Suppressor macrophage treated with lipopolysaccharide for 4 hours (primary cell): ENCODE measurements at regions not wholly inside any gene's neighbourhood (a gene's known extent, or its start where the extent isn't known, plus 50 kb on each side); places are given as distances from the start of the nearest gene placed in this dataset.

Source experiments
- DNase-seq: peaks from one replicate; pipeline ENCODE4 v3.0.0-alpha.2; 2020

DNA sequence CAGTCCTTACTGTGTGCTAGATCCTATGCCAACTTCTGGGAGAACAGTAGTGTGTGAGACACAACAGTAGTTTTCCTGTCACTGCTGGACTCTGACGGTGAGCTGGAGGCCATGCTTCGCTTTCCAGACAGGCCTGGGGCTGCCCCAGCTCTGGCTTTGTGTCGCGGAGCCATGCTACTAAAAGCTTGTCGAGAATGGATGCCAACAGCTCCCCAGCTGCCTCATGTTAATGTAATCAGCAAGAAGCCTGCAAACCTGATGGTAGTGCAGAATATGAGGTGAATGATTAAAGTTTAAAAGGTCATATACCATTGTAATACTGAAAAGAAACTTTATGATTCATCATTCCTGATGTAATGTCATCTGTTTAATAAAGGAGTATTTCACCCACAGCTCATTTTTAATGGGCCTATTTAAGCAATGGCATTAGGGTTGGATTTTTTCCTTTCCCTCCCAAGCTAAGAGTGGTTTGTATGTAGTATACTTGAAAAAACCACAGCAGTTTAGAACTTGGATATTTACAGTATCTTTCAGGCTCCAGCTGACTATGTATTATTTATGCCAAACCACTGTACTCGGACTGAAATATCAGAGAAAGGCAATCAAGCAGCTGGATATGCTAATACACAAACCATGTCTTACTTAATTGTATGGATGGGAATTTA, 343.0 kb downstream of the NUF2 start:
- no peak for DNase-seq

- DNase-seq, result no peak
These were observed 346.7 kb downstream of the NUF2 start for GRCh38 chr1:163668472-163668871.

DNA sequence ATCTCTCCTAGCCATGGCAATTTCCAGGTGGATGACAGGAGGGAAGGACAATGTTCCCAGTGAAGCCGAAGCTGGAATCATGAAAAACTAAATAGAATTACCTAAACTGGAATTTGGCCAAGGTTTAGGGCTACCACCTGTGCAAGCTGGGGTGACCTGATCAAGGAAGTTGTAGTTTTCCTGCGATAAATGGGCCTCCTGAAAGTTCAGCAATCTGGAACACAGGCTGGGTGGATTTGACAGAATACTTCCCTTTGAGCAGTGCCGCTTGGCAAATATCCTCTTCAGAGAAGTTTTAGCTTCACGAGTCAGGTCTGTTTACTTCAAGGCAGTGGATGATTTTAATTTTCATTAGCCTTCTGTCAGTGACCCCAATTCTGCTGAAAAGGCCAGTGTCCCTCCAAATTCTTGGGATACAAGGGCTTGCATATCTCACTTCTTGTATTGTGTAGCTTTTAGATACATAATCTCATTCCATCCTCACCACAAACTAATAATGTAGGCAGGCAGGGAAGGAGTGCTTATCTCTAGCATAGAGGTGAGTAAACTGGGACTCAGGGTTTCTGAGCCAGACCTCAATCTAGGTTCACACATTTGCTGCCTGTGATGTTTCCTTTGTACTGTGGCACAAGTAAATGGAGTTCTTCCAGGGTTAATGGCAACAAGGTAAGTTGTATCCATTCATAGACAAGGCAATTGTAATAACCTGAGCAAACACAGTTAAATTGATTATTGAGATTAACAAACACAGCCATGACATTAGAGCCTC, 349.4 kb downstream of the NUF2 start:
- no peak for DNase-seq

- DNase-seq, result no peak
These were observed 351.4 kb downstream of the NUF2 start for GRCh38 chr1:163672976-163673758.

DNA sequence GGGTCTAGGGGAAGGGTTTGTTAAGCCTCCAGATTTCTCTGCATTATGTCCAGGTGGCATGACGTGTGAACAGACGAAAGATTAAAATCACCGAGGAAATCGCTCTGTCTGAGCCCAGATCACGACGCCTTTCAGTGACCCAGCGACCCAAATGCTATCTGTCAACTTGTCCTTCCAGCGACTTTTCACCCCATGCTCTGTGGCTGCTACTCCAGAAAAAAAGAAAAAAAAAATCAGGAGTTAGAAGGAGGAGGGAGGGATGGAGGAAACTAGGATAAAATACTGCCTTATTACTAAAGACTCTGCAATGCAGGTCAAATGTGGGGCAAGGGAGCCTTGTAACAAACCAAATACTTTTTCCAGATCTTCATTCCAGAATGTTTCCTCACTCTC, 352.0 kb downstream of the NUF2 start:
- DNase-seq, result no peak

DNA sequence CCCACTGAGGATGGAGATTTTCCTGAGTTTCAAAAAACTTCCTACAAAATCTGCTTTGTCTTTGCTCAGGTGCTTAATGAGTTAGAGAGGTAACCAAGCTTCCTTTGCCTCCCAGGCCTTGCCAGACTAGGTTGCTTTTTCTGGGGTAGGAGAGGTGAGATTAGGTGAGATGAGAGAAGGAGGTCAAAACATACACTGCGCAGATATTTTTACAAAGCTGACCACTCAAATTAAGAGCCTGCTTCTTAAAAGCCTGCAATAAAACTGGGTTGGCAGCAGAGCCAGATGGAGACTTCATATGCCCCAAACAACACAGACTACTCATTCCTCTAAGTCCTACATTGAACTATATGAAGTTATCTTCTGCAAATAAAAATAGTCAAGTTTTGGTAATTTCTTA, 352.5 kb downstream of the NUF2 start:
- no peak for DNase-seq

DNA sequence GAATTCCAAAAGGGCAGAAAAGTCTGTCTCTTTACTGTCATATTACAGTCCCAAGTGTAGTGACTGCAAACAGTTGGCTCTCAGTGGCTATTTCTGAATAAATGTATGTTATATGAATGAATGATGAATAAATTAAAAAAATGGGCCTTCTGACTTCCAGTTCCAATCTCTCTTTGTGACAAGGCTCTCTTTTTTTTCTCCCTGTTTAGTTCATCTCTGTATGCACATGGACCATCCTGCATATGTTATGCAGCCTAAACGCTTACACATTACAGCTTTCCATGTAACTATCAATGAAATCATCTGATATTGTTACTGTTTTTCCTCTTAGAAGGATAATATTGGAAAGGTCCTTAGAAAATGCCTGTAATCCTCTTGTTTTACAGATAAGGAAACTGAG, 363.0 kb downstream of the NUF2 start:
- no peak for DNase-seq

DNA sequence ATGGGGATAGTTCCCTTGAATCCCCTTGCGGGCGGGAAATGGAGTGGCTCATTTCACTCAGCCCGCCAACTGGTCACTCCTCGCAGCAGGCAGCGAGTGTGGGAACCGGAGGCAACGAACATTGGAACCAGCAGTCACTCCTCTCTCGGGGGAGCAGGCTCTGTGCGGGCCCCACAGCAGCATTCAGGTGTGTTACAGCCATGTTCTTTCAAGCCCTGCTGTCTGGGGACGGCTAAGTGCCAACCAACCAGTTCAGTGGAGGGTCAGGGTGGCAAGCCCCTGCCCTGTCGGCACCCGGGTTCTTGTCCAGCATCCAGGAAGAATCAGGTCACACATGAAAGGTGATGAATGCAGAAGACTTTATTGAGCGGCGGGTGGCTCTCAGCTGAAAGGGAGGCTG, 370.5 kb downstream of the NUF2 start:
- DNase-seq, result no peak

GRCh38 chr1:163697137-163697536, 375.4 kb downstream of the NUF2 start:
- no peak for DNase-seq

DNA sequence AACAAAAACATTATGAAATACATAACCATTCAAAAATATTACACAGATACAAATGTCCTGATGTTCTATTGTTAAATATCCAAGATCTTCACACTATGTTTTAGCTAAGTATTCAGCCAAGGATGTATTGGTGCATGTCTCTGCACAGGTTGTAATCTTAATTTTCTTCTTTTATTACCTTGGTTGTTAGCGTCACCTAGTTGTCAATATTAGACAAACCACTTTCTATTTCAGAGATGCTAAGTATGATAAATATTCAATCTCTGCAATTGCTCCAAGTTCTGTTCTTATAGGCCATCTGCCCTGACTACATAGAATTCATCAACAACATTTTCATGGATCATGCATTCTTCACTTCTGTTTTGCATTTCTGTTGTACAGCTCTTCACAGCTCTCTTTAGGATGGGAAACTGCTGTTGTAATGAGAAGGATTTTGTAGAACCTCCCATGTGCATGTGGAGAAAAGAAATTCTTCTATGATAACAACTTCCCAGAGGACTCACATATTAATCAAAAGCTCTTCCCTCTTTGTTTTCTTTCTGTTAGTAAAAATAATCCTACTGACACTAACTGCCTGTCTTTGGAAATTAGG, 380.1 kb downstream of the NUF2 start:
- DNase-seq, result no peak

DNA sequence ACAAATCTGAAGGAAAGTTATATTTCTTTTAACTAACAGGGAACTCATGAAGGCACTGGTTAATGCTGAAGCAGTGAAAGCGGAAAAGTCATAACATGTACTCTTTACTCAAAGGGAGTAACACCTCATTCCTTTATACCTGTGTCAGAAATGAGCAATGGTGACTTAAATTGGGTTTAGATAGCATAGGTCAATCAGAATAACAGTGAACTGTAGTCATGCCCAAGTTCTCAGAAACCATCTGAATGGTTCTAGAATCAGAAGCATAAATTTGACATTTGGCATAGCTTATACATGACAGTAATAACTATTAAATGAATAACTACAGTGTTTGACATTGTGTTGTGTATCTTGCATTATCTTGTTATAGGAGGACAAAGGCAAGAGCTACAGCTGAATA, 382.0 kb downstream of the NUF2 start:
- DNase-seq, result no peak

DNA sequence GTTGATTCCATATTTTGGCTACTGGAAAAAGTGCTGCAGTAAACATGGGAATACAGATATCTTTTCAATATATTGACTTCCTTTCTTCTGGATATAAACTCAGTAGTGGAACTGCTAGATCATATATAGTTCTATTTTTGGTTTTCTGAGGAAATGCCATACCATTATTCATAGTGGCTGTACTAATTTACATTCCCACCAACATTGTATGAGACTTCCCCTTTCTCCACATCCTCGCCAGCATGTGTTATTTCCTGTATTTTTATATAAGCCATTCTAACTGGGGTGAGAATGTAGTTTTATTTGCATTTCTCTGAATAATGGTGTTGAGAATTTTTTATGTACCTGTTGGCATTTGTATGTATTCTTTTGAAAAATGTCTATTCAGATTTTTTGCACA, 385.2 kb downstream of the NUF2 start:
- DNase-seq, result no peak

GRCh38 chr1:163709636-163710035, 387.9 kb downstream of the NUF2 start:
- no peak for DNase-seq

DNA sequence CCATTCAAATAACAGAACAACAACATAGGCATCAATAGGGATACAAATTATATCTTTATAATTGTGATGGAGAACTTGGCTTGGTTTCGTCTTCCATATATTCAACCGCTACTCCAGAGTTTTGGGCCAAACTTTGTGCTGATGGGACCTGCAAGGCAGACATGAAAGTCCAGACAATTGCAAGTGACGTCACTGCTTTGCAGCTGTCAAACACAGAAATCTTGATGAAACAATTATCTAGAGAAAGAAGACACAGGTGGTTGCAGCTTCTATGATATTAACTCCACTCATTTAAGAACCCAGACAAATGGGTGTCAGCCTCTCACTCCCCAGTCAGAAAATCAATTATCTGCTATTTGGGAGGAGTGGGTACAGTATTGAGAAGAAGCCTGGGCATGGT, 390.6 kb downstream of the NUF2 start:
- DNase-seq, result no peak

GRCh38 chr1:163720294-163720693, 398.5 kb downstream of the NUF2 start:
- no peak for DNase-seq

GRCh38 chr1:163725551-163725950, 403.8 kb downstream of the NUF2 start:
- DNase-seq, result no peak

GRCh38 chr1:163730411-163730821, 408.7 kb downstream of the NUF2 start:
- DNase-seq, result no peak

DNA sequence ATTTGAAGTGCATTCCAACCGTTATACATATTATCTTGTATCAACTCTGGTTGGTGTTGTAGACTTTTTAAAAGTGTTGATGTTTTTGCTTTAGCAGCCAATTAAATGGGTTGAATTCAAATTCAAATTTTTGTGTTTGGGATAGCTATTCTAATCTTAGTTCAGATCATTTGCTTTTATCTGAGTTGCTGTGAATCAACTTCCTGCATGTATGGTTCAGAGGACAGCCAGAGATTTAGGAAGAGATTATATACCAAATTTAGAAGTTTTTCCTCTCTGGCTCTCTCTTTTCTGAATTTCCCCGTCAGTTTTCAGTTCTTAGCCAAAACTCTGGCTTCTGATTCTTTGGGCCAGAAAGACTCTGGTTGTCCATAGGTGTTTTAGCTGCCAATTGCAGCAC, 415.5 kb downstream of the NUF2 start:
- DNase-seq, result no peak

GRCh38 chr1:163744301-163744887, 422.6 kb downstream of the NUF2 start:
- no peak for DNase-seq

DNA sequence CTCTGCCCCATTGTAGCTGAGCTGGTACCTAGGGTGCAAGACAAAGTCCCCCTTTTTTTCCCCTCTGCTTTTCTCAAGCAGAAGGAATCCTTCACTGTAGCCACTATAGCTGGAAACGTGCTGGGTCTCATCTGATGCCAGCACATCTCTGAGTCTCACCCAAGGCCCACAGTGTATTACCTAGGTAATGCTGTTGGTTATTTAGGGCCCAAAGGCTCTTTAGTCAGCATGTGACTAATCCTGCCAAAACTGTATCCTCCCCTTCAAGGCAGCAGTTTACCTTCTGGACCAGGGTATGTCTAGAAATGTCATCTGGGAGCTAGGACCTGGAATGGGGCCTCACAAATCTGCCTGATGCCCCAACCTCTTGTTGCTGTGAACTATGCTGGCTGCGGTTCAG, 423.4 kb downstream of the NUF2 start:
- no peak for DNase-seq

DNA sequence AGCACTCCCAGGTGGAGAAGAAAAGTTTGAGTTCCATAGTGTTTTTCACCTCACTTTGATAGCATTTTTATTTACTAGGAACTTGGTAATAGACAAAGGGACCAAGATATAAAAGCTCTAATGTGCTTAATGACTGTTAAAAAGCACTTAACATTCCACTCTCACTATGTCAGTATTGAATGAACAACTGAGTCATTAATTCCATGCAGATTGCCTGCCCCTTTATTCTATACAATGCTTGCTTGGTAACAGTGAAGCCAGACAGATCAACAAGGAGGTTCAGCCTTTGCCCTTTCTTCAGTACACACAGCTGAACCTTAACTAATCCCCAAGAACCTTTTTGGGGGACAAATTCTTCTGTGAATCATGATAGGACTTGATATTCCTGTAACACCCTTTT, 425.5 kb downstream of the NUF2 start:
- no peak for DNase-seq

DNA sequence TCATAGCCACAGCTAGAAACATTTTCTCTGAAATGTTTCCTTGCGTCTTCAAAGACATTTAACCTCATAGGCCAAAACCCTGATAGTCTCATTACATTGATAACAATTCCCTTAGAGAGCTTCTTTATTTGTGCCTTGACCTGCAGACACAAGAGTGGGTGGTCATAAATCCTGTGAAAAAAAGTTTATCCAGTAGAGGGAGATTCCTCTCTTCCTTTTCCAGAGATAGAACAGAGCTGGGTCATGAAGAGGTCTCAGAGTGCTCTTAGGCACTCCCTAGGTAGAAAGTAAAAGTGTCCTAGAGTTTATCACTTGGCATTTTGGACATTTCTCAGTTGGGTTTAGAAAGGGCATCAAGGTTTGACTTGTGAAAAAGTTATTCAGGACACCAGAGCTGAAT, 426.1 kb downstream of the NUF2 start:
- DNase-seq, result no peak

DNA sequence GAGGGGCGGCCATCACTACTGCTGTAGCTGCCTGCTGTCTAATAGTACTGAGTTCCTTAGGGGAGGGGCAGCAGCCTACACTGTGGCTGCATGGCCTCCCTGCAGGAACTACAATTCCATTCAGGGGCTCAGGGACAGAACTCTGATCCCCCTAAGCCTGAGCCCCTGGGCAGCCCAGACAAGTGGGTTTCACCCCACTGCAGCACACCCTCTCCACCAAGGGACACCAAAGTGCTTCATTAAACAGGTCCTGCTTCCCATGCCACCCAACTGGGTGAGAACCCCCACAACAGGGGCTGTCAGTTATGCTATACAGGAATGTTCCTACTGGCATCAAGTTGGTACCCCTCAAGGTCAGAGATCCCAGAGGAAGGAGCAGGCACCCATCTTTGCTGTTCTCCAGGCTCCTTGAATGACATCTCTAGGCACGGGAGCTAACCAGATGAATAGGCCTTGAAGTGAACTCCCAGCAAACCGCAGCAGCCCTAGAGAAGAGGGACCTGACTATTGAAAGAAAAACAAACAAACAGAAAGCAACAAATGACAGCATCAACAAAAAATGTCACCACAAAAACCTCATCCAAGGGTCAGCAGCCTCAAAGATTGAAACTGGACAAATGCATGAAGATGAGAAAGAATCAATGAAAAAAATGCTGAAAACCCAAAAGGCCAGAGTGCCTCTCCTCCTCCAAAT, 437.4 kb downstream of the NUF2 start:
- no peak for DNase-seq
